Stimulated activated CD4-positive, alpha-beta T cell treated with anti-CD3 and anti-CD28 coated beads, Interleukin-2, amount 100 ng/mL, for 48 hours (primary cell): ENCODE measurements at regions not wholly inside any gene's neighbourhood (a gene's known extent, or its start where the extent isn't known, plus 50 kb on each side); places are given as distances from the start of the nearest gene placed in this dataset.
"Not testable (repeated sequence)": the region's sequence is repeated elsewhere in the genome, so short reads cannot be mapped to it uniquely, and the experiment has no call there.

ENCODE experiments used
- DNase-seq, 2 donors: peaks; one replicate each; pipeline ENCODE4 v3.0.0-alpha.2; 2020

GRCh38 chr3:139202226-139202958, 141.4 kb upstream of the MRPS22 start:
- no peak for DNase-seq

DNA sequence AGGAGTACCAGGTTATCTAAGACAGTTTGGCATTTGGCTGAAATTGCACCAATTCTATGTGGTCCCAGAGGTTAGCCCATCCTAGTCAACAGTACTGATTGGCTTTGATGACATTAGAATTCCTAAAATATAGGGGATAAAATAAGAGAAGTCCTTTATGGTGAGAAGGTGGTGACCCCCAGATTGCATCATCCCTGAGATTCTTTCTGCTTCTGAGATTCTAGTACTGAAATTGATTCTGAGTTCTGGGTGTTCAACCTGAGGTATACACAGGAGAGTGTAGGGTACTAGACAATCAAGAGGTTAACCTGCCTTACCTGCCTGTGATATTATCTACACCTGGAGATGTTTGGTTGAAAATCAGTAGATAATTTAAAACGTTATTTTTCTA, 140.9 kb upstream of the MRPS22 start:
- DNase-seq: no peak

DNA sequence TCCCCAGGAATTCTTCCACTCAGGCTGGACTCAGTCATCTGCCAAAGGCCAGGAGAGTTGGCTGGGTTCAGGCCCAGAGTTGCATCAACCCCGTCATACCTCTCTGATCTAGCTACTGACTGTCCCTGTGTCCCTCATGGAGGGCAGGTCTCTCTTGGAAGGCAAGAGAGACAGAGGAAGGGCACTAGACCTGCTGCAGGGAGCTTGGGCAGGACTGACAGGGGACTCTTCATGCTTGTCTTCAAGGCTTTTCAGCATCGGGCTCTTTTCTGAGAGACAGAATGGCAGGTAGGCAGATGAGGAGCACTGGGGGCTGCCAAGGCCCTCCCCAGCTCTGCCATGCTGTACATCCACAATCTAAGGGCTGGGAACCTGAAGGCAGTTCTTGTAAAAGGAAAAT, 140.1 kb upstream of the MRPS22 start:
- DNase-seq: no peak

- DNase-seq: no peak
Measured at GRCh38 chr3:139204728-139205127, 139.1 kb upstream of the MRPS22 start.

- no peak for DNase-seq
Measured at GRCh38 chr3:139213936-139214335, 129.9 kb upstream of the MRPS22 start.

- no peak for DNase-seq
Measured at GRCh38 chr3:139216958-139217357, 126.9 kb upstream of the MRPS22 start.

DNA sequence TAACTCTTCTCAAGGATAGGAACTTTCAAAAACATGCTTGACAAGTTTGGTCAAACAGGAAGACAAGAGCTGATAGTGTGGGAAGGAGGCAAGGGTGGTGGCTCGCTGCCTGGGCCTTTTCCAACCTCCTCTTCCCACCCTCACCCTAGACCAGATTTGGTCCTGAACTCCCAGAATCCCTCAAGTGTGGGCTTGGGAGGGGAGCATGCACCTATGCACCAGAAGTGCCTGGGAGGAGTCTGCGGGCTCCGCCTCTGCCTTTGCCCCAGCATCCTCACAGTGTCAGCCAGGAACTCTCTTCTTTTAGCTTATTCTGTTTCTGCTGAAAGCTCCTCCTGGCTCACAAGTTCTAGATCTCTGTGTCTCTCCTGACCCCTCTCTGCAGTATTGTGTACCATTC, 126.2 kb upstream of the MRPS22 start:
- DNase-seq: no peak

DNA sequence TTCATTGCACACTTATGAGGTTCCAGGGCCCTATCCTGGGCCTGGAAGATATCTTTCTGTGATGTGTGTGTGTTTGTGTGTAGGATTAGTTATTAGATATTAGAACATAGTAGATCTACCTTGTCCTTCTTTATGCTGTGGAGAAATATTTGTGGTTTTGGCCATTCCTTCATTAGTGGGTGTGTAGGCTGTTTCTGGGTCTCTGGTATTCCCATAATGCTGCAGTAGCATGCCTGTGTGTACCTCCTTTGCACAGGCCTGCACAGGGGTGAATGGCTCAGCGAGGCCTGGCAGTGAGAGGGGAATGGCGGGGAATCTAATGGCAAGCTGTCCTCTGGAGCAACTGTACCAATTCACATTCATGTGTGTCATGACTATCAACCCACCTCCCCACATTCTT, 125.8 kb upstream of the MRPS22 start:
- DNase-seq: no peak

DNA sequence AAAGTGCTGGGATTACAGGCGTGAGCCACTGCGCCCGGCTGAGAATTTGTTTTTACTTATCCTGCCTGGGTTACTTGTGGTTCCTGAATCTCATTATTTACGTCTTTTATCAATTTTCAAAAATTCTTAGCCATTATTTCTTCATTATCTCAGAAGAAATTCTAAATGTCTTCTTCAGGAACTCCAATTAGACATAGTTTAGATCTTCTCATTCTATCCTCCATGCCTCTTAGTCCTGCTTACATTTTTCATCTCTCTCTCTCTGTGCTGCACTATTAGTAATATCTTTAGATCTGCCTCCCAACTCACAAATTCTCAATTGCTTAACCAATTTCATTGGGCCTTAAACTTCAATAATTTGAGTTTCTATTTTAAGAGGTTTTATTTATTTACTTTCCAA, 124.4 kb upstream of the MRPS22 start:
- DNase-seq: no peak

DNA sequence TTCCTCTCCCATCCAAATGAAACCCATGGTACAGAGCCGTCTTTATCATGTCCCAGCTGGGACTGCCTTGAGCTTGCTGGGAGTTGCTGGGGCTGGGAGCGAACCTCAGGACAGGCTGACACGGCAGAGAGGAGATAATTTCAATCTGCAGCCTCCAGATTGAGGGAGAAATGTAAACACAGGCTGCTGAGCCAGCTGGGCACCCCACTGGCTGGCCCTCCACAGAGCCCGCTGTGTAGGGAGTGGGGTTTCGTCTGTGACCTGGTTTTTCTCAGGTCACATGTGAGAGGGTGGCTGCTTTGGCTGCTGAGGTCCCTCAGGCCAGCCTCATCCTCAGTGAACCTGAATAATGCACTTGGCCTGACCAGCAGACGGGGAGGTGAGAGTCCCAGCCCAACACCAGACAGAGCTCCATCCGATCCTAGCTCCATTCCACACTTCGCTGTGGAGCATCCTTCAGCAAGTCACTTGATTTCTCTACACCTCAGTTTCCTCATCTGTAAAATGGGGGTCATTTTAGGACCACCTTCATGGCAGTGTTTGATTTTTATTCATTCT, 121.6 kb upstream of the MRPS22 start:
- DNase-seq: no peak

DNA sequence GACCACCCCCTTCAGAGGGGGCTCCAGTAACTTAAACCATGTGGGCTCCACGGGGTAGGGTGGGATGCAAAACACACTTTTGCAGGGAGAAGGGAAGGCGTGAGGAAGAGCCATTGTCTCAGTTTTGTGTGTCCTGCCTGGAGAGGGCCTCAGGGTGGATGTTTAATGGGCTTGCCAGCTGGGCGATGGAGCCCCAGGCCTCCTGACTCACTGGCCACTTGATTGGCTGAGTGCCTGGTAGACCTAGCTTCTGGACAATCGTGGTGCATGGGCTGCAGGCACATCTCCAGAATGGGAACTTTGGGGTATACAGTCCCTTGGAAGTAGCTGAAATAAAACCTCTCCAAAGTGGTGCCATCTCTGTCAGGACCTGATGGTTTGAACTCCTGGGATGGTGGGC, 118.3 kb upstream of the MRPS22 start:
- DNase-seq: no peak

DNA sequence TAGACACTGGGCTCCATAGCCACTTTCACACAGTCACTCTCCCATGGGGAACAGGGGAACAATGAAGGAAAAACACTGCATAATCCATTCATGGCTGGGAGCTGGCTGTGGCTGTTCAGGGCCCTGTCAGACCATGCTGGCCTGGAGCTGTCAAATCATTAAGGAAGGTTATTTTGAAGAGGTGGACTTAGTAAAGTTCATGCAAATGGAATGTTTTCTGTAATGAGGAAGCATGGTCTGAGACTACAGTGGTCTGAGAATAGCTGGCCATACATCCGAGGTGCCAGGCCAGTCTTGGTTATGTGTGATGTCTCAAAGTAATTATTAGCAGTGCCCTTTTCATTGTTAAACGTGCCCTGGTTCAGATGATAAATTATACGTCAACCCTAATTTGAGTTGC, 117.1 kb upstream of the MRPS22 start:
- no peak for DNase-seq

GRCh38 chr3:139227165-139227564, 116.7 kb upstream of the MRPS22 start:
- DNase-seq: no peak

DNA sequence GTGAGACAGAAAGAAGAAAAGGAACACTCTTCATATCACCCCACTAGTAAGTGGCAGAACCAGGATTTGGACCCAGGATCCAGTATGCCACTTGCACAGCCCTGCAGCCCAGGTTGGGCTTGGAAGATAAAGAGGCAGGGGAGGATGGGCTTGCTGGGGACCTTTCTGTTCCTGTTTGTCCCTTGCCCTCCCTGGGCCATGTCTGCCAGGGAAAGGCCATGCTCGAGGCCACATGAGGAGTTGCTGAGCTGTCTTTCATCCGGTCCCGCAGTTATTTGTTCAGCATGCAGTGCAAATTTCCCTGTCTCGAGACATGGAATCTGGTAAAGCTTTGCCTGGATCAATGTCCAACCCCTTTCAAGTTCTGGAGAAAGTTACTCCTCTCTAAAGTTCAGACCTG, 116.0 kb upstream of the MRPS22 start:
- DNase-seq: no peak

- no peak for DNase-seq
Measured at GRCh38 chr3:139230391-139230790, 113.4 kb upstream of the MRPS22 start.

DNA sequence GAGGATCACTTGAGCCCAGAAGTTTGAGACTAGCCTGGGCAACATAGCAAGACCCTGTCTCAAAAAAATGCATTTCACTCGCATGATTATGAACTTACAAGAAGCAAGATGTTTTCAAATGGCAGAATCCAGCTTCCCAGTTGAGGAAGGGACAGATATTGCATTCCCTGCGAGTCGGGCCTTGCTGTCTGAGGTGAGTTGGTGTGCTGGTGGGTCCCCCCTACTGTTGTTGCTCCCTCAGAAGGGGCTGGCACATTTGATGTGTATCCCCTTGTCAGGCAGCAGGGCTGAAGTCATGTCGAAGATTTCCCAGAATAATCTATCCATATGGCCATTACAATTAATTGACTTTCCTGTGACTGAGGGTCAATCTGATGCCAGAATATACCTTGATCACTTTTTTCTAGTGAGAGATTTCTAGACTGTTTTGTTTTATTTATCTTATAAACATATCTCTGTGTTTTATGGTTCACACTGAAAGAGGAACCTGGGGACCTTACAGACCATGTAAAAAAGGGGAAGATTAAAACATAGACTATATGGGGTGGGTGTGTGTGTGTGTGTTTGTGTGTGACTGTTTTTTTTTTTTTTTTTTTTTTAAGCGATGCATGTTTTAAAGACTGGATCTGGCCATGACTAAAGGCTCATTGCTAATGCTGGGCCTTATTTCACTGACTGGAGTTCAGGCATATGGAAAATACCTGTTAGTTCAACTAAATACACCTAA, 112.1 kb upstream of the MRPS22 start:
- DNase-seq: no peak

GRCh38 chr3:139232341-139232740, 111.5 kb upstream of the MRPS22 start:
- not testable (repeated sequence) for DNase-seq

DNA sequence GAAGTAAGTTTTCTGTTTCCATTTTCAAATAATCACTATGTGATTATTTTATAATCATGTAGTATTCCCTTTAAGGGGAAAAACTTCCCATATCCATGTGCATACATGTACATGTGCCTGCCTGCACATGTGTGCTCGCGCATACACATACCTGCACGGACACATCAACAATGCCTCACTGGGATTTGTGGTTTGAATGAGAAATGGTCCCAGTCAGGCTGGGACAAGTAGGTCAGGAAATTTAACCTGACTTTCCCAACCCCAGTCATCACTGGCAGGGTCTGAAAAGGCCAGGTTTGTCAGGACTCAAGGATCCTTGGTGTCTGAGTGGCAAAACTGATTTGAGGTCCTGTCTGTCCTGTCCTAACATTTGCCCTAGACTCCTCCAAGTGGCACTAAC, 109.3 kb upstream of the MRPS22 start:
- no peak for DNase-seq

DNA sequence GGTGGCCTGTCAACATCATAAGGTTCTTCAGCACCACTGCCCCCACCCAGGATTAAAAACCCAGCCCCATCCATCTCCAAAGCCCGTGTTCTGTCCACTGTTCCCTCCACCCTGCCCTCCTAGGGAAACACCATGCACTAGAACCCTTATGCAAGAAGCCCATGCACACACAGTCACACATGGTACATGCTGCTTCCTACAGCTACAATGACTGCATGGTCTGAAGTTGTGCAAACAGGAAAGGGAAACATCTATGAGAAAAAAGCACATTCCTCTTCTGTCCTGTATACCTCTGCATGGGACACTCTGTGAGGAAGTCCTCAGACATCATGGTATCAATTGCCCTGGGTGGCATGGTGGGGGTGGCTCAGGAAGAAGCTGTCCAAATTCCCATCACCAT, 108.6 kb upstream of the MRPS22 start:
- no peak for DNase-seq

- no peak for DNase-seq
Measured at GRCh38 chr3:139236336-139236735, 107.5 kb upstream of the MRPS22 start.

DNA sequence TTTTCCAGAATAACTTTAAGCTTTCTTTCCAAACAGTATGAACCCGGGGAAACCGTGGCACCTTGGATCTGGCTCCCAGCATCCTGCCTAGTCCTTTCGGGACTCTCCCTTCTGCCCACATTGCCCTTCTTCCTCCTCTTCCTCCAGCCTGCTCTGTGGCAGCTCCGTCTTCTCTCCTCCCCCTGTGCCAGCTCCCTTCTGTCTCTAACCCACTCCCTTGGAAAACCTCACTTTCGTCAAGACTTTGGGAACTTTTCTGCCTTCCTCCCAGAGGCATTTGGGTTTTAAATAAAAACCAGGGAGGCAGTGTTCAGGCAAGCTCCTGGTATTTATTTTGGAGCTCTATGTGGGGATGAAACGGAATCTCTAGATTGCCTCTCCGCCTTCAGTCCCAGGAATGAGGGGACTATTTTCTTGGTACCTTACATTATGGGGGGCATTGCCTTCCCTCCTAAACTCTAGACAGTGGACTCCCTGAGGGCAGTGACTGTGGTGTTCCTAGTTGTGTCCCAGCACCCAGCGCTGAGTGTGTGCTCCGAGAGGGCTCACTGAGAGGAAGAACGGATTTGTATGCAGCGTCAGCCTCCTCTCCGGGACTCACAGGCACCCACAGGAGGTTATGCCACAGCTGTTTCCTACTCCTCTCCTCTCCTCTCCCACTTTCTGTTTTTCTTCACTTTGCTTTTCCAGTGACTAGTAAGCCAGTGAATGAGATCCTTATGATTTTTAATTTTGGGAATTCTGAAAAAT, 105.4 kb upstream of the MRPS22 start:
- DNase-seq: no peak

DNA sequence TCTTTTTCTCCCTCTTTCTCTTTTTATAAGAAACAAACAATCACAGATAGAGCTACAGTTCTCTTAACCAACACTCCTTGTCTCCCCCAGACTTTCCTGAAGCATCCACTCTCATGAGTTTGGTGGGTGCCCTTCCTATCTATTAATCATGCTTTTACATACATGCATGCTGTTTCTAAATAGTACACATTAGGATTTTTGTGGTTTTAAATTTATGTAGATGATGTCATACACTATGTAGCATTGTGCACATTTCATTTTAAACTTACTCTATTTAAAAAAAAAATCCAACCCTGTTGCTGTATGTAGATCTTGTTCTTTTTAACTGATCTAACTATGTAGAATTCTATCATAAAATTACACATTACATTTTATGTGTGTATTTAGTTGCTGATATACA, 104.3 kb upstream of the MRPS22 start:
- no peak for DNase-seq

DNA sequence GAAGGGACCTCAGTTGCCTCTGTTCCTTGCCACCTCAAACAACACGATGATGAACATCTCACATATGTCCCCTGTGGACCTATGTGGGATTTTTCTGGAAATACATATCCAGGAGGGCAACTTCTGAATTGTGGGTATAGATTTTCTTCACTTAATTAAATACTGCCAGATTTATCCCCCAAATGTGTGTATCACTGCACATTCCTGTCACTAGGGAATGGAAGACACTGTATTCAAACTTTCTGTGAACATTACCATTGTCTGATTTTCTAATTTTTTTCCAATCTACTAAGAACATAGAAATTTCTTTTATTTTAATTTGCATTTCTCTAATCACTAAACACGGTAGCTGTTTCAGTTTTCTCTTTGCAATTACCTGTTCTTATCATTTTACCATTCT, 102.0 kb upstream of the MRPS22 start:
- DNase-seq: no peak

DNA sequence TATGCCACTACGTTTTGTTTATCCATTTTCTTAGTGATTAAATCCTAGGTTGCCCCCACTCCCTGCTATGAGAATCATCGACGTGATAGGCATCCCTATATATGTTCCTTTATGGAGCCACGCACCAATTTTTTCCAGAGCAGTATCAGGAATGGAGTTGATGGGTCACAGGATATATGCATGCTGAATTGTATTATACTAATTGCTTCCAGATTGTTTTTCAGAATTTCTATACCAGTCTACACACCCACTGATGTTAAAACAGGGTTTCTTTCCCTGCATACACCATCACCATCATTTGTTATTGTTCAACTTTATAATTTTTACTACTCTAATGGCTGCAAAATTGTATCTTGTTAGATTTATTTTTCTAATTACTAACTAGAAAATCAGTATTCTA, 100.1 kb upstream of the MRPS22 start:
- DNase-seq: no peak
